Small intestine (tissue), 7 donors: ENCODE measurements at regions not wholly inside any gene's neighbourhood (a gene's known extent, or its start where the extent isn't known, plus 50 kb on each side); places are given as distances from the start of the nearest gene placed in this dataset.

Experiments
- DNase-seq, 2 donors: peaks; one replicate each; pipeline versions ENCODE4 v3.0.0 to v3.0.0-alpha.2; 2013
- FAIRE-seq: peaks from 2 replicates; lab custom pipeline; 2012; peaks lifted over from hg19 to GRCh38; lab: Jason Lieb, UNC
- H3K27ac ChIP-seq, 3 donors: one replicate each; pipeline ENCODE4 v1.5.1; 2013; ENCODE audit warnings: low read length in 2 of 3, mild to moderate bottlenecking in 2 of 3, control low read depth in 1 of 3, inconsistent platforms in 1 of 3, low read depth in 1 of 3, moderate library complexity in 1 of 3
- H3K27me3 ChIP-seq, 3 donors: one replicate each; pipeline ENCODE4 v1.6.1; 2013; ENCODE audit warnings: low read length in 3 of 3, inconsistent platforms in 1 of 3; ENCODE audit not compliant: control insufficient read depth in 3 of 3, insufficient read depth in 3 of 3
- H3K36me3 ChIP-seq, 3 donors: one replicate each; pipeline ENCODE4 v1.6.1; 2013; ENCODE audit warnings: low read length in 3 of 3, inconsistent platforms in 1 of 3, low read depth in 1 of 3, mild to moderate bottlenecking in 1 of 3, moderate library complexity in 1 of 3; ENCODE audit not compliant: control insufficient read depth in 3 of 3, insufficient read depth in 2 of 3
- H3K4me1 ChIP-seq, 3 donors: one replicate each; pipeline ENCODE4 v1.6.1; 2013; ENCODE audit warnings: low read length in 2 of 3, inconsistent platforms in 1 of 3, low read depth in 1 of 3, mild to moderate bottlenecking in 1 of 3, moderate library complexity in 1 of 3; ENCODE audit not compliant: control insufficient read depth in 3 of 3, insufficient read depth in 2 of 3
- H3K4me3 ChIP-seq, 3 donors: one replicate each; pipeline ENCODE4 v1.5.1; 2013; ENCODE audit warnings: low read length in 3 of 3, control low read depth in 1 of 3, inconsistent platforms in 1 of 3, low read depth in 1 of 3, mild to moderate bottlenecking in 1 of 3, moderate library complexity in 1 of 3
- H3K9me3 ChIP-seq, 2 donors: one replicate each; pipeline ENCODE4 v1.6.1; 2013; ENCODE audit warnings: low read depth in 1 of 2, low read length in 1 of 2; ENCODE audit not compliant: control insufficient read depth in 2 of 2, insufficient read depth in 1 of 2
- WGBS, 3 donors: extraction: QIAGEN DNeasy Blood & Tissue Kit; methylation state at CpG; one replicate each; pipeline ENCODE4 v1.1.7; 2013; 5-methylcytosine and 5-hydroxymethylcytosine counted together
- donor health status: healthy with polysubstance abuse.
- donor health status: control.
- donor health status: control.
- donor health status: Bipolar disorder and iron deficiency.
- donor health status: healthy.

DNA sequence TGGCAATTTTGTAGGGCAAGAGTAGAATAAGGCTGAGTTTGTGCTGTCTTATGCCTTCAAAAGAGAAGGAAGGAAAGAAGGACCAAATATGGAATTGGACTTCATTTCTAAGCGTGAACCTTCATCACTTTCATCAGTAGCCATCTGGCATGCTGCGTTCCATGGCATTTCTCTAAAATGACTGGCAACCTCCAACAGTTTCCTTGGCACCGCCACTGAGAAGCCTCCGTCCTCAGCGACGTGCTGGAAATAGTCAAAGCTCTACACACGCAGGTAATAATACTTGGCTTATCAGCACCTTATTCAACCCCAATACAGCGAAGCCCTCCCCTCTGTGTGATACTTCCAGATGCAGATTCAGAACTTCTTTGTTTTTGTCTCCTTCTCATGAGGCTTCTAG is 169.7 kb upstream of the CD180 start:
- H3K4me3 ChIP-seq: no peak overlapping the region
- 94 to 96% (median 94%) methylated on average over 8 of the region's 8 CpGs for WGBS, 3 donors
- no peaks in the 10 kb centered on the region for H3K36me3 ChIP-seq
- H3K27ac ChIP-seq: no peak overlapping the region
- H3K9me3 ChIP-seq: no peaks in the 10 kb centered on the region
- FAIRE-seq: no peak
- DNase-seq: no peak
- no peaks in the 10 kb centered on the region for H3K4me1 ChIP-seq
- H3K27me3 ChIP-seq: peaks cover 0 to 3% (median 0%) of the 10 kb centered on the region in 3 donors

DNA sequence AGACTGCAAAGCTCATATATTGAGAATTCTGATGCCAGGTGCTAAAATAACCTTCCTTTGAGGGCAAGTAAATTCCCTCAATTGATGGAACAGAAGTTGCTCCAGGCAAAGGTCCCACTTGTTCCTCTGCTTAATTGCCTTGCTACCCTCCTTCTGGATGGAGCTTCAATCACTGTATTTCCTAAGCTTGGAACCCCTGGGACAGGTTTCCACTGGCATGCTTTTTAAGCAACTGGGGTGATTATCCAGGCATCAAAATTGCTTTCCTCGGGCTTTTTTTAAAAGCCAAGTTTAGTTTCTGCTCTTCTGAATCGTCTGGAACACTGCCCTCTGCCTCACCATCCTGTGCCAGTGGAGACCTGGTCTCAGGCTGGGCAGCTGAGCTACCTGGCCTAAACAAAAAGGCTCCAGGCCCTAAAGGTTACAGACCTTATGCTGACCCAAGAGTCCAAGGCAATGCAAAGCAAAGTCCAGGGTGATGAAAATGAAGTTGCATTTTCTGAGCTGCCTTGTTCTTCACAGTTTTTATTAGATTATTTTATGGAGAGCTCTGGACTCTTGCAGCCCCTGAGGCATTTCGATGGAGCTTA is 167.9 kb upstream of the CD180 start:
- WGBS, 3 donors: 79 to 85% (median 83%) methylated on average over 3 of the region's 3 CpGs
- no peaks in the 10 kb centered on the region for H3K4me1 ChIP-seq
- FAIRE-seq: no peak
- H3K27ac ChIP-seq: no peak overlapping the region
- peaks cover 0 to 3% (median 0%) of the 10 kb centered on the region in 3 donors for H3K27me3 ChIP-seq
- no peak for DNase-seq
- H3K36me3 ChIP-seq: no peaks in the 10 kb centered on the region
- no peaks in the 10 kb centered on the region for H3K9me3 ChIP-seq
- no peak overlapping the region for H3K4me3 ChIP-seq

DNA sequence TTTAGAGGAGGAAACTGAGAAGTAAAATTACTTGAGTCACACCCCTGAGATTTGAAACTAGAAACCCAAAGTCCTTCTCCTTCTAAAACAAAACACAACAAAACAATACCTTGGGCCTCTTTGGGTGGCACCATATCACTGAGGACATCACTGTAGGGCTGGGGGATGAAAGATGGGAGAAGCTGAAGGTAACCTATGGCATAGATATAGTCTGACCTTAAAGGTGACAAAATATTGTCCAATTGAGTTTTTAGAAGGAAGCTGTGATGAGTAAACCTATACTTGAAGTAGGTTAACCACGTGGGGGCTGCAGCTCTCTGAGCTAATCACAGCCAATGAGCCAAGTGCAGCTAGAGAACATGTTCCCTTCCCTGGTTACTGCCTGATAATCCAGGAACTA is 167.4 kb upstream of the CD180 start:
- DNase-seq: no peak
- H3K27me3 ChIP-seq: peaks cover 0 to 3% (median 0%) of the 10 kb centered on the region in 3 donors
- no peaks in the 10 kb centered on the region for H3K4me1 ChIP-seq
- no peak overlapping the region for H3K4me3 ChIP-seq
- no peaks in the 10 kb centered on the region for H3K36me3 ChIP-seq
- FAIRE-seq: no peak
- H3K27ac ChIP-seq: no peak overlapping the region
- no peaks in the 10 kb centered on the region for H3K9me3 ChIP-seq
- WGBS, 3 donors: 52 to 77% (median 65%) methylated on average over 1 of the region's 1 CpG

DNA sequence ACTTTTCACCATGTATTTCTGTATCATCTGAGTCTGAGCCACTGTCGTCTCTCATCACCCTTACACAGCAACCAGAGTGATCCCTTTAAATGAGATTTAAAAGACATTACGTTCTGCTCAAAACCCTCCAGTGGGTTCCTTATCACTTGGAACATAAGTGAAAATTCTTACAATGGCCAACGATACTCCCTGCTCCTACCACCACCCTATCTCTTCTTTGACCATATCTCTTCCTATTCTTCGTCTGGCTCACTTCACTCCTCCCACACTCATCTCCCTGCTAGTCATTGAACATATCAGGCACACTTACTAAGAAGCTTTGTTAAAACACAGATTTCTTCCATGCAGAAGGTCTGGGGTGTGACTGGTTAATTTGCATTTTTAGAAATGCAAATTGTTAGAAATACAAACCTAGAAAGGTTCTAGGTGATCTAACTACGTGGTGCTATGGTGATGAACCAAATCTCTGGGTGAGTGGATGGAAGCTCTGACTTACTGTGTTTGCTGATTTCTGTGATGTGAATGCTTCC is 166.6 kb upstream of the CD180 start:
- Histone ChIP-seq H3K27ac (no peak overlapping the region), H3K4me1 (no peaks in the 10 kb centered on the region), H3K36me3 (no peaks in the 10 kb centered on the region), H3K9me3 (no peaks in the 10 kb centered on the region), H3K4me3 (no peak overlapping the region), H3K27me3 (peaks cover 0 to 3% (median 0%) of the 10 kb centered on the region in 3 donors)
- 90 to 92% (median 91%) methylated on average over 5 of the region's 5 CpGs for WGBS, 3 donors
- no peak for DNase-seq
- FAIRE-seq: no peak

DNA sequence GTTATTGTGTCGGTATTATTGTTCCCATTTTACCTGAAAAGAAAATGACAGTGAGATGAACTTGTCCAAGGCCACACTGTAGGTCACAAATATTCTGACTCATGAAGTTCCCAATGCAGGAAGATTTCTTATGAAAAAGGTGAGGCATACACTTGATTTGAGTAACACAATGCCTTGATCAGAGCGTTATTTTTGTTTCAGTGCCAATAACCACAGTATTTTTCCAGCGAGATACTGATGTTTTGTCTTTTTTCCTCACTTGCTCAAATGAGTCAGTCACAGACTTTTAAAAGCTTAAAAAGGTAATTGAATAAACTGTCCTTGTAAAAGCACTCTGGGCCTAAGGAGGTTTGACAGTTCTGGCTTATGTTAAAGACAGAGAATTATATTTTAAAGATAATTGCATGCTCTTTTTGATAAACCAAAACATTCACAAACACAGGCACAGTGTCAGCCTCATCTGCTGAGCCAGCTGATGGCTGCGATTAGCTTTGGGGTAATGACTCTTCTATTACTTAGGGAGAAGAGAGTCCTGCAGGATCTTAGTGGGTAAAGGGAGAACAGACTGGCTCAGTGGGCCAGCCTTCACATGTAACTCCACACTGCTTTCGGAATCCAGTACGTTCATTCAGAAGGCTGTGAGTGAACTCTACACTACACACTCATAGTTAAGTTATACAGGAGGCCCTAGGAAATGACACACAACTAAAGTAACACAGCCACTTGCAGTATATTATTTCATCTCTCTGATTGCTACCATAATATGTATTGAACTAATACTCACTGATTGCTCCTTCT is 165.5 kb upstream of the CD180 start:
- H3K4me3 ChIP-seq: no peak overlapping the region
- H3K36me3 ChIP-seq: no peaks in the 10 kb centered on the region
- 87 to 94% (median 88%) methylated on average over 6 of the region's 6 CpGs for whole genome bisulfite sequencing, 3 donors
- peaks cover 0 to 3% (median 0%) of the 10 kb centered on the region in 3 donors for H3K27me3 ChIP-seq
- DNase-seq (no peak), FAIRE-seq (no peak)
- H3K27ac ChIP-seq: no peak overlapping the region
- no peaks in the 10 kb centered on the region for H3K4me1 ChIP-seq
- H3K9me3 ChIP-seq: no peaks in the 10 kb centered on the region

DNA sequence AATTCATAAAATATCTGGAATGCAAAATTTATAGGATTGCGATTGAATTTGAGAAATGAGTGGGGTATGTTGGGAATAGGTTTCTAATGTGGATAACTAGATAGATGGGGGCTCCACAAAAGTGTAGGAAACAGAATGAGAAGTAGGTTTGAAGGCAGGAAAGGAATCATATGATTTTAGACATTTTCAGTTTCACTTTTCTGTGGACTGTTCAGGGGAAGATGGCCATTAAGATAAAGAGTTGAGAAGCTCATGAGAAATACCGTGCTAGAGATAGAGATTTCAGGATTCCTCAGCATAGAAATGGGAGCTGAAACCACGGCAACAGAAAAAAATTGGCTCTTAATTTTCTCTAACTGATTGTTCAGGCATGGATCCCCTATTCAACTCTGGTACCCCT is 163.4 kb upstream of the CD180 start:
- H3K9me3 ChIP-seq: no peaks in the 10 kb centered on the region
- no peaks in the 10 kb centered on the region for H3K4me1 ChIP-seq
- WGBS, 3 donors: 53 to 63% (median 59%) methylated on average over 3 of the region's 3 CpGs
- H3K4me3 ChIP-seq: no peak overlapping the region
- peaks cover 0 to 3% (median 0%) of the 10 kb centered on the region in 3 donors for H3K27me3 ChIP-seq
- FAIRE-seq (no peak), DNase-seq (peak in 1 of 2 donors; percentile 30)
- H3K27ac ChIP-seq: no peak overlapping the region
- no peaks in the 10 kb centered on the region for H3K36me3 ChIP-seq

DNA sequence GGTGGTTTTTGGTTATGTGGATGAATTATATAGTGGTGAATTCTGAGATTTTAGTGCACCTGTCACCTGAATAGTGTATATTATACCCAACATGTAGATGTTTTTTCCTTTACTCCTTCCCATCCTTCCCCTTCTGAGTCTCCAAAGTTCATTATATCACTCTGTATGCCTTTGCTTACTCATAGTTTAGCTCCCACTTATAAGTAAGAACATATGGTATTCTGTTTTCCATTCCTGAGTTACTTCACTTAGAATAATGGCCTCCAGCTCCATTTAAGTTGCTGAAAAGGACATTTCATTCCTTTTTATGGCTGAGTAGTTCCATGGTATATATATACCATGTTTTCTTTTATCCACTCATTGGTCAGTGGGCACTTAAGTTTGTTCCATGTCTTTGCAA is 161.6 kb upstream of the CD180 start:
- H3K9me3 ChIP-seq: no peaks in the 10 kb centered on the region
- no peaks in the 10 kb centered on the region for H3K4me1 ChIP-seq

DNA sequence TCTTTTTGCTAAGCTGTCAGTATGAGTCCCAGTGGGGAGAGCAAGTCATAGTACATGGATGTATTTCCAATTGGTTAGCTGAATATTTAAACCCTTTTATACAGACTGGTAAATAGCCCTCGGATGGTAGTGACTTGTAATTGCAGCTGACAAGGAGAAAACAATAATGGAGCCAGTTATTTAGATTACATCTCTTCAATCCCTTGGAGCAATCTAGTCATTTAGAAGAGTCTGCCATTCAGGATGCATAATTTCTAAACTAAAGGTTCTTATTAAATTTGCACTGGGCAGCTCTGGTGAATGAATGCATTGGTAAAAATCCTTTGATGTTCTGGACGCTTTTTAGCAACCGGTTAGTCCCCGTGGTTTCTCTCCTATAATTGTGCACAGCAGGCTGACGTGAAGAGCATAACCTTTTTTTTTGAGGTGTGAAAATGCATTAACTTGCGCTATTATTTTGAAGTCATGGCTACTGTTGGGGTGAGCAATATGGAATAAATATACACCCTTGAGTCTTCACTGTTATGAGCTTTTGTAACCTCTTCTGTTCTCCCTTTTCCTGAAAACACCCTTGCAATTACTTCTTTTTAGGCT is 158.6 kb upstream of the CD180 start:
- H3K27ac ChIP-seq: no peak overlapping the region
- no peaks in the 10 kb centered on the region for H3K4me1 ChIP-seq
- DNase-seq (no peak), FAIRE-seq (no peak)
- no peaks in the 10 kb centered on the region for H3K36me3 ChIP-seq
- 87 to 91% (median 90%) methylated on average over 6 of the region's 6 CpGs for WGBS, 3 donors
- no peak overlapping the region for H3K4me3 ChIP-seq
- no peaks in the 10 kb centered on the region for H3K9me3 ChIP-seq
- H3K27me3 ChIP-seq: no peaks in the 10 kb centered on the region

More for the DNA sequence above, 161.6 kb upstream of the CD180 start:
- DNase-seq: no peak
- H3K27ac ChIP-seq: no peak overlapping the region
- H3K4me3 ChIP-seq: no peak overlapping the region
- H3K27me3 ChIP-seq: no peaks in the 10 kb centered on the region
- no peaks in the 10 kb centered on the region for H3K36me3 ChIP-seq
- no peak for FAIRE-seq
